RWPE2 (cell line): ENCODE measurements at regions not wholly inside any gene's neighbourhood (a gene's known extent, or its start where the extent isn't known, plus 50 kb on each side); places are given as distances from the start of the nearest gene placed in this dataset.

Experiments
- ATAC-seq: fragments of 200-7000 bp; cut with Tn5 transposase; 3 replicates; pipeline ENCODE4 v1.9.1; 2021; ENCODE audit warnings: low read depth
- DNase-seq: peaks from one replicate; pipeline ENCODE4 v3.0.0-alpha.2; 2020; ENCODE audit warnings: low spot score
- H3K27ac ChIP-seq: fragments of 450-650 bp; 2 replicates; pipeline ENCODE4 v1.5.1; 2017; ENCODE audit warnings: mild to moderate bottlenecking; ENCODE audit not compliant: poor library complexity, severe bottlenecking
- H3K27me3 ChIP-seq: fragments of 250-450 bp; sonication (Bioruptor Pico); 2 replicates; pipeline ENCODE4 v1.5.1; 2021; ENCODE audit warnings: mild to moderate bottlenecking, moderate library complexity; ENCODE audit not compliant: insufficient read depth, poor library complexity, severe bottlenecking
- H3K36me3 ChIP-seq: fragments of 250-450 bp; sonication (Bioruptor Pico); 2 replicates; pipeline ENCODE4 v1.5.1; 2020; ENCODE audit warnings: low read depth, mild to moderate bottlenecking, moderate library complexity
- H3K4me1 ChIP-seq: fragments of 250-450 bp; sonication (Bioruptor Pico); 2 replicates; pipeline ENCODE4 v1.5.1; 2021; ENCODE audit warnings: mild to moderate bottlenecking, moderate library complexity; ENCODE audit not compliant: insufficient read depth, poor library complexity, severe bottlenecking
- H3K4me3 ChIP-seq: fragments of 250-450 bp; sonication (Bioruptor Pico); 2 replicates; pipeline ENCODE4 v1.5.1; 2021; ENCODE audit warnings: mild to moderate bottlenecking, moderate library complexity; ENCODE audit not compliant: severe bottlenecking
- H3K9me3 ChIP-seq: fragments of 250-450 bp; sonication (Bioruptor Pico); 2 replicates; pipeline ENCODE4 v1.5.1; 2021; ENCODE audit warnings: mild to moderate bottlenecking, moderate library complexity; ENCODE audit not compliant: severe bottlenecking
- TF ChIP-seq, protein P1 (sequence below): fragments of 450-650 bp; IDR thresholded peaks from one replicate; pipeline ENCODE4 v1.5.1; 2017; ENCODE audit warnings: mild to moderate bottlenecking, moderate library complexity; ENCODE audit not compliant: poor library complexity, severe bottlenecking

DNA sequence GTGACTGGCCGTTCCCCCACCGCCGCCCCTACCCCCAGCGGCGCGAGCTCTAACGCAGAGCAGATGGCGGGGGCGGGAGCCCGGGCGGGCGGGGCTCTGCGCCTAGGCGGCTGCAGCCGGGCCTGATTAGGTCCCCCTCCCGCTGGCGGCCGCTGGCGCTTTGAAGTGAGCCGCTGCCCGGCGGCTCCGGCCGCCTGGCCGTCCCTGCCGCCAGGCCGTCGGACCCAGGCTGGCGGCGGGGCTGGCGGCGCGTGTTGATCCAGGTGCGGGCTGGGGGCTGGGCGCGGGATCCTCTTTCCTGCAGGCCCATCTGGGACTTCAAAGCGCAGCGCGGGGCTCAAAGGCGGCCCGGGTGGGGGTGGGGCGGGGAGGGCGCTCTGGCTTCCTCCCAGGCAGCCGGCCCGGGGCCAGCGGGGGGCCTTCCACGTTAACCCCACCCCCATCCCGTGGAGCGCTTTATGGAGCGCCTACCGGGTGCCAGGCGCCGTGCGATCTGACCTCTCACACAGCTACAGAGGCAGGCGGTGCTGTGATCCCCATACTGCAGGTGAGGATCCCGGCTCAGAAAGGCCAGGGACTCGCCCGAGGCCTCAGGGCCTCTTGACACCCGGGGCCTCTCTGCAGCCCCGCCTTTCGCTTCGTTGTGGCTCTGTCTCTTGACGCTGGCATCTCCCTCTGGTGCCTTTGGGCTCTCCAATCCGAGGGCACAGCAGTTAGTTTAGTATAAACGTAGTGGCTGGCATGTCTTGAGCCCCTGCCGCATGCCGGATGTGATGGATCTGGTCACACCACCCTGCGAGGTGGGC, 80.0 kb upstream of the NKD1 start:
- H3K27me3 ChIP-seq, result no peaks in the 10 kb centered on the region
- peak; percentile 47; the same call in 2 of the 3 replicates for ATAC-seq
- peak overlapping the region; percentile 16 for H3K4me3 ChIP-seq
- peak; percentile 42 for DNase-seq
- TF ChIP-seq, protein P1, sequence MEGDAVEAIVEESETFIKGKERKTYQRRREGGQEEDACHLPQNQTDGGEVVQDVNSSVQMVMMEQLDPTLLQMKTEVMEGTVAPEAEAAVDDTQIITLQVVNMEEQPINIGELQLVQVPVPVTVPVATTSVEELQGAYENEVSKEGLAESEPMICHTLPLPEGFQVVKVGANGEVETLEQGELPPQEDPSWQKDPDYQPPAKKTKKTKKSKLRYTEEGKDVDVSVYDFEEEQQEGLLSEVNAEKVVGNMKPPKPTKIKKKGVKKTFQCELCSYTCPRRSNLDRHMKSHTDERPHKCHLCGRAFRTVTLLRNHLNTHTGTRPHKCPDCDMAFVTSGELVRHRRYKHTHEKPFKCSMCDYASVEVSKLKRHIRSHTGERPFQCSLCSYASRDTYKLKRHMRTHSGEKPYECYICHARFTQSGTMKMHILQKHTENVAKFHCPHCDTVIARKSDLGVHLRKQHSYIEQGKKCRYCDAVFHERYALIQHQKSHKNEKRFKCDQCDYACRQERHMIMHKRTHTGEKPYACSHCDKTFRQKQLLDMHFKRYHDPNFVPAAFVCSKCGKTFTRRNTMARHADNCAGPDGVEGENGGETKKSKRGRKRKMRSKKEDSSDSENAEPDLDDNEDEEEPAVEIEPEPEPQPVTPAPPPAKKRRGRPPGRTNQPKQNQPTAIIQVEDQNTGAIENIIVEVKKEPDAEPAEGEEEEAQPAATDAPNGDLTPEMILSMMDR, result no peak
- no peak overlapping the region for H3K27ac ChIP-seq
- H3K9me3 ChIP-seq, result no peaks in the 10 kb centered on the region
- no peaks in the 10 kb centered on the region for H3K4me1 ChIP-seq
- no peaks in the 10 kb centered on the region for H3K36me3 ChIP-seq

DNA sequence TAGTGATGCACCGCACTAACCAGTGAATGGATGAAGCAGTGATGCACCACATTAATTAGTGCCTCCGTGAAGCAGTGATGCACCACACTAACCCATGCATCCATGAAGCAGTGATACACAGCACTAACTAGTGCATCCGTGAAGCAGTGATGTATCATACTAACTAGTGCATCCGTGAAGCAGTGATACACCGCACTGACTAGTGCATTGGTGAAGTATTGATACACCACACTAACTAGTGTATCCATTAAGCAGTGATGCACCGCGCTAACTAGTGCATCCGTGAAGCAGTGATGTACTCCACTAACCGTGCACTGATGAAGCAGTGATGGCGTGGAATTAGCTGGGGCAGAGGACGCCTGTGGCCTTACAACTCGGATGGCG, 80.6 kb upstream of the NKD1 start:
- H3K36me3 ChIP-seq, result no peaks in the 10 kb centered on the region
- H3K27ac ChIP-seq, result no peak overlapping the region
- DNase-seq (no peak), ATAC-seq (no peak)
- no peaks in the 10 kb centered on the region for H3K9me3 ChIP-seq
- peak overlapping the region; percentile 16 for H3K4me3 ChIP-seq
- TF ChIP-seq, protein P1, result no peak
- no peaks in the 10 kb centered on the region for H3K4me1 ChIP-seq
- H3K27me3 ChIP-seq, result no peaks in the 10 kb centered on the region

DNA sequence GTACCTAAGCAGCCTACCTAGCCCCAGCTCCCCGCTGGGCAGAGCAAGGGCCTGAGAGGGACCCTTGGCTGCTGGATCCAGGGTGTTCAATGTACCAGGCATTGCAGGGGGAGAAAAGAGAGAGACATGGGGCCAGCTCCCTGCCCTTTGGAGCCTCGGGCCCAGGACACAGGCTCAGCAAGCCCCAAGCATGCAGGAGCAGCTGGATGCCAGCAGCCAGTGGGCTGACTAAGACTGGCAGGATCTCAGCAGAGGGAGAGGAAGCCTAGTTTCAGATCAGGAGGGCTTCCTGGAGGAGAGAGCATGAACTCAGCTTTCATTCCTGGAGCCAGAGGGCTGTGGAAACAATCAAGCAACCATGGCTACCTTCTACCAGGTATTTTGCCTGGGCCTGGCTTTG, 82.0 kb upstream of the NKD1 start:
- no peak overlapping the region for H3K4me3 ChIP-seq
- no peak overlapping the region for H3K27ac ChIP-seq
- no peaks in the 10 kb centered on the region for H3K4me1 ChIP-seq
- no peaks in the 10 kb centered on the region for H3K9me3 ChIP-seq
- ATAC-seq, result no peak
- peak; percentile 29 for DNase-seq
- no peaks in the 10 kb centered on the region for H3K36me3 ChIP-seq
- H3K27me3 ChIP-seq, result no peaks in the 10 kb centered on the region
- TF ChIP-seq, protein P1, result no peak

DNA sequence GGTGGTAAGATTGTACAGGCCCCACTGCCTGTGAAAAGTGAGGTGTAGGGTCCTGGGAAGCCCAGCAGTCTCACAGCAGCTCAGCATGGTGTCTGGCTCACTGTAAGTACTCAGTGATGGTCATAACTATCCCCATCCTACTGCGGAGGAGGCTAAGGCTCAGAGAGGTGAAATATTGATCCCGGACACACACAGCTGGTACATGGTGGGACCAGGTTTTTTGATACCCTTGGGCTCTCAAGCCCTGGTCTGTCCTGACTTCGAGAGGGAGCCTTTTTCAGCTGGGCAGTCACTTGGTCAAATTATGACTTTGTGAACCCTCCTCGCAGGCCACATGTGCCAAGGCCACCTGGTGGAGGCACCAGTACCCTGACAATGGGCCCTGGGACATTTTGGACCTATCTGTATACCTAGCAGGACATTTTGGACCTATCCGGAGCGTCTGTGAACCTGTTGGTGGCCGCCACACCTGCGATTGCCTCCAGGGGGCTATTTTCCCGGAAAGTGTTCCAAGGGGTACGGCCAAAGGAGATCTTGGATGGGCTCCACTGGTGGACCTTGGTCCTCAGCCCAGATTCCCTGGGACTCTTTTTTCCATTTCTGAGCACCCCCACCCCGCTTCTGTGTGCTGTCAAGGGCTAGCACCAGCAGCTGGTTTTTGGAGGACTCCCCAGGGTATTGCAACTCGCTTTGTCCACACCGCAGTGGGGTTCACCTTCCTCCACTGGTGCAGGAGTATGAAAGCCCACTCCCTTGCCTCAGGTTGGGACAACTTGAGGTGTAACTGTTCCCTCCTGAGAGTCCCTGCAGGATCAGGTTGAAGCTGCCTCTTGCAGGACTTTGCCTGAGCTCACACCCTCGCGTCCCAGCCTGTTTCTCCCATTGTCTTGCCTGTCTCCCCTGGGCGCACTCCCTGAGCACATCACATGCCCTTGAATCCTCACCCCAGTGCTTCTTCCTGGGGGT, 83.6 kb upstream of the NKD1 start:
- TF ChIP-seq, protein P1, result no peak
- no peaks in the 10 kb centered on the region for H3K4me1 ChIP-seq
- H3K27me3 ChIP-seq, result no peaks in the 10 kb centered on the region
- ATAC-seq (no peak), DNase-seq (peak; percentile 43)
- no peaks in the 10 kb centered on the region for H3K9me3 ChIP-seq
- no peak overlapping the region for H3K4me3 ChIP-seq
- no peak overlapping the region for H3K27ac ChIP-seq
- H3K36me3 ChIP-seq, result no peaks in the 10 kb centered on the region
